Lower lobe of right lung (tissue), 2 donors: ENCODE measurements at regions not wholly inside any gene's neighbourhood (a gene's known extent, or its start where the extent isn't known, plus 50 kb on each side); places are given as distances from the start of the nearest gene placed in this dataset.

Experiments
- ATAC-seq, 2 donors: fragments of 200-7000 bp; cut with Tn5 transposase; one replicate each; pipeline ENCODE4 v1.9.1; 2020 to 2022; ENCODE audit warnings: mild to moderate bottlenecking in 2 of 2, moderate library complexity in 2 of 2
- DNase-seq: peaks from one replicate; pipeline ENCODE4 v3.0.0-alpha.2; 2020
- H3K27ac ChIP-seq: fragments of 200-600 bp; one replicate; pipeline ENCODE4 v1.8.0; 2022
- H3K27me3 ChIP-seq: fragments of 200-600 bp; one replicate; pipeline ENCODE4 v1.8.0; 2022; ENCODE audit warnings: low read depth
- H3K36me3 ChIP-seq: fragments of 200-600 bp; one replicate; pipeline ENCODE4 v1.8.0; 2022; ENCODE audit warnings: mild to moderate bottlenecking
- H3K4me1 ChIP-seq: fragments of 200-600 bp; one replicate; pipeline ENCODE4 v1.8.0; 2022
- H3K4me3 ChIP-seq: fragments of 200-600 bp; one replicate; pipeline ENCODE4 v1.8.0; 2022; ENCODE audit warnings: mild to moderate bottlenecking
- H3K9me3 ChIP-seq: fragments of 200-600 bp; one replicate; pipeline ENCODE4 v1.8.0; 2022
- intact Hi-C: fragments of 100-400 bp; cut with DNase I; formaldehyde crosslinking; loops from one replicate; pipeline ENCODE4 v1.11.0; 2022
- TF ChIP-seq, protein P1 (sequence below): fragments of 200-600 bp; IDR thresholded peaks from one replicate; pipeline ENCODE4 v1.8.0; 2022; ENCODE audit warnings: antibody characterized with exemption, mild to moderate bottlenecking
- donor health status: DM: no; HTN: yes; CAD: no; lungs with severe emphysema.

DNA sequence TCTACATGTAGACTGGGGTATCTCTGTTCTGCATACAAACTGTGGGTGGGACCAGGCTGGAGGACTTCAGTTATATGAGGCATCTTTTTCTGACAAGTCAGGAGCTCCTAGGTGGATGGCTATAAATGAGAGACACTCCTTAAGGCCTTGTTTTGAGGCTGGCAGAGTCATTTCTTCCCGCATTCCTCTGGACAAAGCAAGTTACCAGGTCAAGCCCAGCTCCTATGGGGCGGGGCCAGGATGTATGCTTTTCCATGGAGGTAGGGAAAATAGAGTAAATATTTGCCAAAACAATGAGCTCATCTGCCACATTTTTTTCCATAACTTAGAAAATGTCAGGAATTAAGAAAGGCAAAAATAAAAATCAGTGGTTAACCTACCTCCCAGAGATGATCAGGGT, 283.4 kb downstream of the GPR37 start:
- H3K36me3 ChIP-seq, result no peaks in the 10 kb centered on the region
- no peak for DNase-seq
- intact Hi-C loops, result no loop called here
- TF ChIP-seq, protein P1, sequence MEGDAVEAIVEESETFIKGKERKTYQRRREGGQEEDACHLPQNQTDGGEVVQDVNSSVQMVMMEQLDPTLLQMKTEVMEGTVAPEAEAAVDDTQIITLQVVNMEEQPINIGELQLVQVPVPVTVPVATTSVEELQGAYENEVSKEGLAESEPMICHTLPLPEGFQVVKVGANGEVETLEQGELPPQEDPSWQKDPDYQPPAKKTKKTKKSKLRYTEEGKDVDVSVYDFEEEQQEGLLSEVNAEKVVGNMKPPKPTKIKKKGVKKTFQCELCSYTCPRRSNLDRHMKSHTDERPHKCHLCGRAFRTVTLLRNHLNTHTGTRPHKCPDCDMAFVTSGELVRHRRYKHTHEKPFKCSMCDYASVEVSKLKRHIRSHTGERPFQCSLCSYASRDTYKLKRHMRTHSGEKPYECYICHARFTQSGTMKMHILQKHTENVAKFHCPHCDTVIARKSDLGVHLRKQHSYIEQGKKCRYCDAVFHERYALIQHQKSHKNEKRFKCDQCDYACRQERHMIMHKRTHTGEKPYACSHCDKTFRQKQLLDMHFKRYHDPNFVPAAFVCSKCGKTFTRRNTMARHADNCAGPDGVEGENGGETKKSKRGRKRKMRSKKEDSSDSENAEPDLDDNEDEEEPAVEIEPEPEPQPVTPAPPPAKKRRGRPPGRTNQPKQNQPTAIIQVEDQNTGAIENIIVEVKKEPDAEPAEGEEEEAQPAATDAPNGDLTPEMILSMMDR, result no peak
- no peaks in the 10 kb centered on the region for H3K9me3 ChIP-seq
- H3K27me3 ChIP-seq, result no peaks in the 10 kb centered on the region
- ATAC-seq, result no peak
- H3K4me1 ChIP-seq, result no peaks in the 10 kb centered on the region
- no peak overlapping the region for H3K4me3 ChIP-seq
- H3K27ac ChIP-seq, result no peak overlapping the region

DNA sequence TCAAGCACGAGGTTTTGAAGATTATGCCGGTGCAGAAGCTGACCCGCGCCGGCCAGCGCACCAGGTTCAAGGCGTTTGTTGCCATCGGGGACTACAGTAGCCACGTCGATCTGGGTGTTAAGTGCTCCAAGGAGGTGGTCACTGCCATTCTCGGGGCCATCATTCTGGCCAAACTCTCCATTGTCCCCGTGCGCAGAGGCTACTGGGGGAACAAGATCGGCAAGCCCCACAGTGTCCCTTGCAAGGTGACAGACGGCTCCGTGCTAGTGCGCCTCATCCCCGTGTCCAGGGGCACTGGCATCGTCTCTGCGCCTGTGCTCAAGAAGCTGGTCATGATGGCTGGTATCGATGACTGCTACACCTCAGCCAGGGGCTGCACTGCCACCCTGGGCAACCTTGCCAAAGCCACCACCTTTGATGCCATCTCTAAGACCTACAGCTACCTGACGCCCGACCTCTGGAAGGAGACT, 284.7 kb downstream of the GPR37 start:
- Histone ChIP-seq H3K36me3 (no peaks in the 10 kb centered on the region), H3K27ac (no peak overlapping the region), H3K4me1 (no peaks in the 10 kb centered on the region), H3K9me3 (no peaks in the 10 kb centered on the region), H3K4me3 (no peak overlapping the region), H3K27me3 (no peaks in the 10 kb centered on the region)
- TF ChIP-seq, protein P1, result no peak
- intact Hi-C loops, result no loop called here
- ATAC-seq (no peak), DNase-seq (no peak)

DNA sequence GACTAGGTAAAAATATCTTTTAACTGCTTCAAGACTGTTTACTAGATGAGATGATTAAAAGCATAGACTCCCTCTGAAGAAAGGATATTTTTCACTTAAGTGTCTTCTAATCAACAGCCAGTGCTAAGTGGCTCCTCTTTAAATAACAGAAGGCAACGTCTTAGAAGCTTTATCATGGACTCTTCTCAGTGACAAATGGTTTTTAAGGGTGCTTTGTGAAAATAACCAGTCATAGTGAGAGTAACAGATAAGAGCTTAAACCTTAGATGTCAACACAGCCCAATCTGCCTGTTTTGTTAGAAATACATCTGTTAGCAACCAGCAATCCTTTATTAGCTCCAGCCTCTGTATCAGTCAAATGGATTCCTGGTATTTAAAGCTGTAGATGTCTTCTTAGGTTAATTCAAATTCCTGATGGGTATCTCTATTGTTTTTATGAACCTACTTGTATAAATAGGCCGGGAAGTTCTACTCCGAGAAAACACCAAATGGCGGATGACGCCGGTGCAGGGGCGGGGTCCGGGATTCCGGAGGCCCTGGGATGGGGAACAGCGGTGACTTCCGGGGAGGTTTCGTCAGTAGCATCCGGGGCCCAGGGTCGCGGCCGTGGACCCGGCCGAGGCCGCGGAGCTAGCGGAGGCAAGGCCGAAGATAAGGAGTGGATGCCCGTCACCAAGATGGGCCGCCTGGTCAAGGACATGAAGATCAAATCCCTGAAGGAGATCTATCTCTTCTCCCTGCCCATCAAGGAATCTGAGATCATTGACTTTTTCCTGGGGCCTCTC, 285.4 kb downstream of the GPR37 start:
- TF ChIP-seq, protein P1, result no peak
- intact Hi-C loops, result no loop called here
- no peak overlapping the region for H3K4me3 ChIP-seq
- no peak for ATAC-seq
- H3K4me1 ChIP-seq, result no peaks in the 10 kb centered on the region
- no peaks in the 10 kb centered on the region for H3K27me3 ChIP-seq
- no peaks in the 10 kb centered on the region for H3K36me3 ChIP-seq
- no peak overlapping the region for H3K27ac ChIP-seq
- no peaks in the 10 kb centered on the region for H3K9me3 ChIP-seq
- DNase-seq, result no peak

DNA sequence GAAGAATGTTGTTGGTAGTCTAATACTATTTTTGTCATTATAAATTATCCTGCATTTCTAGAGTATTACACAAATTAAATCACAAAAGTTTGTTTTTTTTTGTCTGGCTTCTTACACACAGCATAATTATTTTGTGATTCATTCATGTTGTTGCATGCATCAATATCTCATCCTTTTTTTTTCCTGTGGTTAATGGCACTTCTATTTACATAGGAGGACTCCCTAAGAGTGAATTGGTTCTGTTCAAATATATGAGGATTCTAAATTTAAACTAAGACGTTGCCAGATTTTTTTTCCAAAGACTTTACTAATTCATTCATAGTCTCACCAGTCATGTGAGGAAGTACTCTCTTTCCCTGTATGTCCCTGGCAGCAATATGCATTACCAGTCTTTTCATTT, 303.3 kb downstream of the GPR37 start:
- no peak for DNase-seq
- no peaks in the 10 kb centered on the region for H3K9me3 ChIP-seq
- no peak overlapping the region for H3K4me3 ChIP-seq
- intact Hi-C loops, result no loop called here
- no peaks in the 10 kb centered on the region for H3K27me3 ChIP-seq
- no peaks in the 10 kb centered on the region for H3K4me1 ChIP-seq
- H3K36me3 ChIP-seq, result no peaks in the 10 kb centered on the region
- no peak overlapping the region for H3K27ac ChIP-seq
- ATAC-seq, result no peak
- TF ChIP-seq, protein P1, result no peak

DNA sequence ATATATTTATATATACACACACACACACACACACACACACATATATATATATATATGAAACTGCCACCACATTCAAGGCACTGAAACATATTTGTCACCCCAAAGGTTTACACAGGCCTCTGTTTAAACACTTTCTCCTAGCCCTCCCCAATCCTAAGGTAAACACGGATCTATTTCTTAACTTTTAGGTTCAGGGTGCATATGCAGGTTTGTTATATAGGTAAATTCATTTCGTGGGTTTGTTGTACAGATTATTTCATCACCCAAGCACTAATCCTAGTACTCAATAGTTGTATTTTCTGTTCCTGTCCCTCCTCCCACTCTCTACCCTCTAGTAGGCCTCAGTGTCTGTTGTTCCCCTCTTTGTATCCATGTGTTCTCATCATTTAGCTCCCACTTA, 305.0 kb downstream of the GPR37 start:
- no peak overlapping the region for H3K4me3 ChIP-seq
- ATAC-seq (no peak), DNase-seq (no peak)
- no peak overlapping the region for H3K27ac ChIP-seq
- intact Hi-C loops, result no loop called here
- no peaks in the 10 kb centered on the region for H3K27me3 ChIP-seq
- no peaks in the 10 kb centered on the region for H3K36me3 ChIP-seq
- H3K4me1 ChIP-seq, result no peaks in the 10 kb centered on the region
- H3K9me3 ChIP-seq, result no peaks in the 10 kb centered on the region
- TF ChIP-seq, protein P1, result no peak
